GM10266 (cell line): ENCODE measurements at regions not wholly inside any gene's neighbourhood (a gene's known extent, or its start where the extent isn't known, plus 50 kb on each side); places are given as distances from the start of the nearest gene placed in this dataset.

Experiments used
- DNase-seq: peaks from one replicate; pipeline ENCODE4 v3.0.0; 2012; ENCODE audit errors: extremely low spot score
- CTCF ChIP-seq: IDR thresholded peaks from 2 replicates; pipeline ENCODE4 v1.5.1; 2012; ENCODE audit warnings: mild to moderate bottlenecking, low read depth; ENCODE audit not compliant: control insufficient read depth, insufficient read depth; ENCODE audit errors: missing control alignments

- TF ChIP-seq CTCF, result no peak
- no peak for DNase-seq
Observed at GRCh38 chr2:12274591-12274990, 442.1 kb upstream of the TRIB2 start.

DNA sequence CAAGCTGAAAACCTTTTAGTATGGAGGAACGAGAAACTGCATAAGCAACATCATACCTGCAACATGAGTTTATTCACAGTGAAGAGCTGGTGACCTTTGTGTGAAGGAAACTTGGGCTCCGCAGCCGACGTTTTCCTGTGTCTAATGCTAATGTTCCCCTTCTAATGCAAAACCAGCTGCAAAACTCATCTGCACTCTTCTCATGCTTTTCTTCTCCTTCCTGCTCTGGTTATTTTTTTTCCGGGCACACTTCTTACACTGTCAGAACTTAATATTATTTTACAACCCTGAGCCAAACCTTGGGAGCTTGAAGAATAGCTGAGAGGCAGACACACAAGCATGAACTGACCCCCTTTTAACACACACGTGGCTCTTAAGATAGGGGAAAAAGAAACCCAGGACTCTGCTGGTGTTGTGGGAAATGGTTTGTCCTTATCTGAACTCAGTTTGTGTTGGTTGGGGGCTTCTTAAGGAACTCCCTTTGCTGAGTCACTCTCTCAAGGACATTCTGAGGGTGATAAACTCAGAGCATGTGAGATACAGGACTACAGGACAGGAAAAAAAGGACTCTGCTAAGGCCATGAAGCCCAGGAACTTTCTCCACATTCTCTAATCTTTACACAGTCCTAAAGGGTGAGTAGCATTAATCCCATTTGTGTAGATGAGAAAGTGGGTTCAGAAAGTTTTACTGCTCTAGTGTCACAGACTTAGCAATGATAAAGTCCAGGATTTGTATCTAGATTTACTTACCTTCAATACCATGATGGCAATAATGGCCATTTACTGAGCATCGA, 439.3 kb upstream of the TRIB2 start:
- no peak for TF ChIP-seq CTCF
- no peak for DNase-seq

GRCh38 chr2:12278217-12278750, 438.5 kb upstream of the TRIB2 start:
- no peak for TF ChIP-seq CTCF
- no peak for DNase-seq

DNA sequence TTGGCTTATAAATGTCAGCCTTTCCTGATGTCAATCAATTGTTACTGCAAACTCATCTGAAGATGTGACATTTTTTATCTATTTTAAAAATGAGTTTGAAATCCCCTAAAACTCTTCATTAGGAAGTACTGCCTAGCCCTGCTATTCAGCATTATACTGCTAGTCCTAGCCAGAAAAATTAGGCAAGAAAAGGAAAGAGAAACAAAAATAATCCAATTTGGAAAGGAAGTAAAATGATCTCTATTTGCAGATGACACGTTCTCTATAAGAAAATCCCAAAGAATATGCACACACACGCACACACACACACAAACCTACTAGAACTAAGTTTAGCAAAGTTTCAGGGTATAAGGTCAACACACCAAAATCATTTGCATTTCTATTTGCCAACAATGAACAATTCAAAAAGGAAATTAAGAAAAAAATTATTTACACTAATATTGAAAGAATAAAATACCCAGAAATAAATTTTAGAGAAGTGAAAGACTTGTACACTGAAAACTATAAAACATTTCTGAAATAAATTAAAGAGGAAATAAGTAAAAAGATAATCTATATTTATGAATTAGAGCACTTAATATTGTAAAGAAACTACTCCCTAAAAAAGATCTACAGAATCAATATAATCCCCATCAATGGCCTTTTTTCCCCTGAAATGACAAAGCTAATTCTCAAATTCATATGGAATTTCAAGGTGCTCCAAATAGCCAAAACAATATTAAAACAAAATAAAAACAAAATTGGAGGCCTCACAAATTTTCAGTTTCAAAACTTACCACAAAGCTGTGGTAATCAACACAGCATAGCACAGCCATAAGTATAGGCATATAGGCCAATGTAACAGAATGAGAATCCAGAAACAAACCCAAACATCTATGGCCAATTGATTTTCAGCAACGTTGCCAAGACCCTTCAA, 433.7 kb upstream of the TRIB2 start:
- DNase-seq, result no peak
- TF ChIP-seq CTCF, result no peak

DNA sequence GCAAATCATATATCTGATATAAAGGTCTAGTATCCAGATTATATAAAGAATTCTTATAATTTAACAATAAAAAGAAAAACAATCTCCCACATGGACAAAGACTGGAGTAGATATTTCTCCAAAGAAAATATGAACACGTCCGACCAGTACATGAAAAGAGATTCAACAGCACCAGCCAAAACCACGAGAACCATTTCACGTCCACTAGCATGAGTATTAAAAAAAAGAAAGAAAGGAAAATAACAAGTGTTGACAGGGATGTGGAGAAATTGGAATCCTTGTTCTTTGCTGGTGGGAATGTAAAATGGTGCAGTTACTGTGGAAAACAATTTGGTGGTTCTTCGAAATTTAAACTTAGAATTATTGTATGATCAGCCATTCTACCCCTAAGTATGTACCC, 432.7 kb upstream of the TRIB2 start:
- DNase-seq, result no peak
- no peak for TF ChIP-seq CTCF

DNA sequence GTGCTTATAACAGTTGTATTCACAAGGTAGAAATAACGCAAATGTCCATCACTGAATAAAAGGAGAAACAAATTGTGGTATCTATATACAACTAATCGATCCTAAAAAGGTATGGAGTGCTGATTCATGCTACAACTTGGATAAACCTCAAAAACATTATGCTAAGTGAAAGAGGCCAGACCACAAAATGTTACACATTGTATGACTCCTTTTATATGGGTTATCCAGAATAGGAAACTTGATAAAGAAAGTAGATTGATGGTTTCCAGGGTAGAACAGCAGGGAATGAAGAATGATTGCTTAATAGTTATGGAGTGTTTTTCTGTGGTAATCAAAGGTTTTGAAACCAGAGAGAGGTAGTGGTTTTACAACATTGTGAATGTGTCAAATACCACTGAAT, 432.2 kb upstream of the TRIB2 start:
- TF ChIP-seq CTCF, result no peak
- no peak for DNase-seq

DNA sequence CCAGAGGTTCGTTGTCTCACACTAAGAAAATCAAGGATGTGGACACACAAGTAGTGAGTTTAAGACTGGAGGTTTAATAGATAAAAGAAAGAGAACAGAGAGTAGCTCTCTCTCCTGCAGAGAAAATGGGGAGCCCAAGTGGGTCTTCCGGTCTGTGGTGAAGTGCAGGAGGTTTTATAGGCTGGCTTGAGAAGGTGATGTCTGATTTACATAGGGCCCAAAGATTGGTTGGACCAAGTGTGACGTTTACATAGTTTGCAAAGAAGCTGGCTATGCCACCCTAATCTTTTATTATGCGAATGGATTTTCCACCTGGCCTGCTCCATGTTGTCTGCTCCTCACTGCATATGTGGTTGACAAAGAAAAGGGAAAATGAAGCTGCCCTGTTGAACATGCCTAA, 430.4 kb upstream of the TRIB2 start:
- no peak for DNase-seq
- no peak for TF ChIP-seq CTCF
